ENCODE measurements at regions not wholly inside any gene's neighbourhood (a gene's known extent, or its start where the extent isn't known, plus 50 kb on each side); places are given as distances from the start of the nearest gene placed in this dataset.
"Not testable (repeated sequence)": the region's sequence is repeated elsewhere in the genome, so short reads cannot be mapped to it uniquely, and the experiment has no call there.

DNA sequence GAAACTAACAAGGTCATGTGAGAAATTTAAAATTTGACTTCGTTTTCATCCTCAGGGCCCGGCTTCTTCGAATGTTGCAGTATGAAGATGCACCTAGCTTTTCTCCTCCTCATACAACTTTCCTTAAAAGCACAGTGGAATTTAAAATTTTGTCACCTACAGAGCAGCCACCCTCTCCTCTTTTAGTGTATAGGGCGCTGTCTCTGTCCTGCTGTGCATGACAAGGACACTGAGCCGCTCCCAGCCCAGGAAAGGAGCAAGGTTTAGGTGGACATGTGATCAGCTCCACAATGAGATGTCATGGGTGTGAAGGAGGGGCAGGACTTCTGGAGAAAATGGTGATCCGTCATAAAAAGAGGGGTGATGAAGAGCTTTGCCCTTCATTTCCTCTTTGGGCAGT is 1185.4 kb downstream of the RPIA start:
- not testable (repeated sequence) for DNase-seq

DNA sequence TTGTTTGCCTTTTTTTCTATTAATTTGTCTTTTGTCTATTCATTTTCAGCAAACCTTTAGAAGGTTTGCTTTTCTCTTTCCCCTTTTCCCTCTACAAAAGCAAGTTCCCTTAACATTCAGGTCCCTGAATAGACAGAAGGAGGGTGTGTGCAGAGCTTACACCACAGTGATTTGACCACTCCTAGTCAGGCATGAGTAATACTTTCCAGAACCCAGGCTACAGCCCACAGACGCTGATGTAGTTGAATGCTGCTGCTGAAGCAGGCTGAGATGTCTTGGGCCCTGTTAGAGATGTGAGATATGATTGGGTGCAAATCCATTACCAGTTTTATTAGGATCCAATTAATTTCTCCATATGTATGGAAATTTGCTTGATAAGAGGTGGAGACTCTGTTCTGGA is 1191.4 kb downstream of the RPIA start:
- not testable (repeated sequence) for DNase-seq

DNA sequence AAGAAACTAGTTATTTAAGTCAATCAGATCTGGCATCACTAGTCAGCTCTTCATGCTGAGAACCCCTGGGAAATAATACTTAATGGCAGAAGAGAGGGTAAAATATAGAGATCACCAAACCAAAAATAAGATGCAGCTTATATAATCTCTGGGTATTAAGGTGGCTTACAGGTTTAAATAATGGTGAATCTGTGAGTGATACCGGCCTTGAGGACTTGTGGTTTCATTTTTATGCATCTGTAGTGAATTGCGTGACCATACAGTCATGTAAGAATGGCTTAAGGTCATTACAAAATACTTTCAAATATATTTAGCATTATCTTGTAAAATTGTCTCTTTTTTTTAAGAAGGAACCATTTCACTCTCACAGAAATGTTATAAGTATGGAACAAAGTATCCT is 1192.2 kb downstream of the RPIA start:
- DNase-seq = not testable (repeated sequence)

DNA sequence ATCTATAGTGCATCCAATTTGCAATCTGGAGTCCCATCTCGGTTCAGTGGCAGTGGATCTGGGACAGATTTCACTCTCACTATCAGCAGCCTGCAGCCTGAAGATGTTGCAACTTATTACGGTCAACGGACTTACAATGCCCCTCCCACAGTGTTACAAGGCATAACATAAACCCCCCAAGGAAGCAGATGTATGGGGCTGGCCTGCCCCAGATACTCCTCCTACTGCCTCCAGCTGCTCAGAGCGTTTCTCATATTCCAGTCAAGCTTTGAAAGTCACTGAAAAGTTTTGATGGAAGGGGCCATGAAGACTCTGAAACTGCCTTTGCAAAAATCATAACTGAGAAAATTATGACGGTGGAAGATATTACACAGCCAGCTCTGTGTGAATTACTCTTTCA is 1193.6 kb downstream of the RPIA start:
- not testable (repeated sequence) for DNase-seq

DNA sequence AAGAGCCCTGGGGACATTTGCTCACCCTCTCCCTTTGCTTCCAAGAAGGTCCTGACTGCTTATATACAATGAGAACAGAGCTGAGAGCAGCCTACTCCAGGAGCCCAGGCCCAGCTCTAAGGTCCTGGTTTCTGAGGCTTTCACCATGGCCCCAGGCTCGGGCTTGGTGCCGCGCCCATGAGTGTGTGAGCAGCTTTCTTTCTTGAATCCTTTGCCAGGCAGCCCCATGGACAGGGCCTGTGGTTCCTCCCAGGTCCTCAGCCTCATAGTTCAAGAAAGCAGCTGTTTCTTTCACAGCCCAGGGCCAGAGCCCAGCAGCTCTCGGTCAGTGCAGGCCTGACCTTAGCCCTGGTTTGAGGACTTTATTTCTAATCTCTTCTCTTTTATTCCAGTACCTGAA is 1197.2 kb downstream of the RPIA start:
- DNase-seq = not testable (repeated sequence)

DNA sequence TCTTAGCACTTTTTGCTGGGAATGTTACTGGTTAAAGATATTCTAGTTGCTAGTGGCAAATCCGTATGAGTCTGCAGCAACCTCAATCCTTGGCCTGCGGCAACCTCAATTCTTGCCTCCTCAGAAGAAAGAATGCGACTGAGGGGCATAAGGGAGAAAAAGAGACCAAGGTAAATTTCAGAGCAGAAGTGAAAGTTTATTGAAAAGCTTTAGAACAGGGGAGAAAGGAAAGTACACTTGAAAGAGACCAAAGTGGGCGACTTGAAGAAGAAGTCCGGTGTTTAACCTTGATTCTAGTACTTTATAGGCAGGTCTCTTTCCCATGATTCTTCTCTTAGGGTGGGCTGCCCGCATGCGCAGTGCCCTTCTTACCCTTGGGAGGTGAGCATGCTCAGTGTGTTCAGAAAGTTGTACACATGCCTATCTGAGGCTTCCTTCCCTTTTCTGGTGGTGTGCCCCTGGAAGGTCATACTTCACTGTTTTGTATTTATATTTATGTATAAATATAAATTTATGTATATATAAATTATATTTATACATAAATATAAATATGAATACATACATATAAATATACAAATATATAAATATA is 1198.8 kb downstream of the RPIA start:
- DNase-seq = not testable (repeated sequence)

DNA sequence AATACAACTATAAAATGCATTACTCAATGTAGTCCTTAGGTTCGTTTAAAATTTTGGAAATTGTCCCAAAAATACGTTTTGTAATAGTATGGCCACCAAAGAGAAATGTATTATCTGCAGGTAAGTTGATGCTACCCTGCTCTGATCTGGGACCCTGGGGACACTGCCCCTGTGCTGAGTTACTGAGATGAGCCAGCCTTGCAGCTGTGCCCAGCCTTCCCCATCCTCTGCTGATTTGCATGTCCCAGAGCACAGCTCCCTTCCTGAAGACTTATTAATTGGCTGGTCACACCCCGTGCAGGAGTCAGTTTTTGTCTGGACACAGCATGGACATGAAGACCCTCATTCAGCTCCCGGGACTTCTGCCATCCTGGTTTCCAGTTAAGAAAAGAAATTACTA is 1203.5 kb downstream of the RPIA start:
- not testable (repeated sequence) for DNase-seq

DNA sequence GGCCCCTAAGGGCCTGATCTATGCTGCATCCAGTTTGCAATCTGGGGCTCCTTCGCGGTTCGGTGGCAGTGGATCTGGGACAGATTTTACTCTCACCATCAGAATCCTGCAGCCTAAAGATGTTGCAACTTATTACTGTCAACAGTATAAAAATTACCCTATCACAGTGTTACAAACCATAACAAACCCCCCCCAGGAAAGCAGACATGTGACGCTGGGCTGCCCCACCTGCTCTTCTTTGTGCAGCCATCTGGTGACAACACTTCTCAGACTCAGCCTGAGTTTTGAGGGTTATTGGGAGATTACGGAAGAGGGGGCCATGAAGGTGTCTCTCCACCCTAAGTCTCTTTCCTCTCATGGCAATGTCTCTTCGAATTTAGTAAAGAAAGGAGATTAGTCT is 1204.2 kb downstream of the RPIA start:
- not testable (repeated sequence) for DNase-seq

DNA sequence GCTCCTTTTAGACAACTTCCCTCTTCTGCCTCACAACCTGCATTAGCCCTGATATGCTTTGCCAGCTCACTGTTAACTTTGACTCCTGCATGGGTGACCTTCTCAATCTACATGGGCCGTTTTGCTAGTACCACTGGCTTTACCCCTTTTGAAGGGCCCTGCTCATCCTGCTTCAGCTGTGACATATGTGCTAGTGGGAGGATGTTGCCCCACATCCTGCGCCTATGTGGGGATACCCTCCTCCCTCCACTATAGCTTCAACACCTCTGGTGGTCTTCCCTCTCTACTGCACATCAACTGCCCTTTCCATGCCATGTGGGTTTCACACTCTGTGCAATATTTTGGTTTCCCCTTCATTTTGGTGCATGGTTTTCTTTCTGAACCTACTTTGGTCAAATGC is 1235.5 kb downstream of the RPIA start:
- not testable (repeated sequence) for DNase-seq

DNA sequence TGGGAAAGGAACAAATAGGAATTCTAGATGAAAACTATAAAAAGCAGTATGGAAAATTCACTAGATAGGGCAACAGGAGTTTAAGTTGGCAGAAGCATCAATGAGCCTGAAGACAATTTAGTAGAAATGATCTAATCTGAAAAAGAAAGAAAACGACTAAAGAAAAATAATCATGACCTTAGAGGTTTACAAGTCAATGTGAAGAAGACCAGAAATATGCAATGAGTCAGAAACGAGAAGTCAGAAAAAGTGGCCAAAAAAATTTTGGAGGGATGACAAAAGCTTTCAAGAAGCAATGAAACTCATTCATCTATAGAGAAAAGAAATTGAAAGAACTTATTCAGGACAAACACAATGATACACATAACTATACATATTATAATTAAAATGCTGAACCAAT is 1244.0 kb downstream of the RPIA start:
- not testable (repeated sequence) for DNase-seq

DNA sequence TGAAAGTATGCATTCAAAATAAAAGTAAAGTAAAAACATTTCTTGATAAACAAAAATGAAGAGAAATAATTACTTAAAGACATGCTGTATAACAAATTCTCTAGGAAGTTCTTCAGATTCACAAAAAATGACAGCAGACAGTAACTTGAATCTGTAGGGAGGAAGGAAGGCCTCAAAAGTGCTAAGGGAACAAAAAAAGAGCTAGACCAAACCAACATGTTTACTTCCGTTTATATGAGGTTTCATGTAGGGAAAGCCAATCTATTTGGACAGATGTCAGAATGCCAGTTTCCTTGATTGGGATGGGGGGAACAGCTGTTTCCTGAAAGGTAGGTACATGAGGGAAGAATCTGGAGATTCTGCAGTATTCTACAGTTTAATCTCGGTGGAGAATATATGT is 1244.5 kb downstream of the RPIA start:
- DNase-seq = not testable (repeated sequence)

DNA sequence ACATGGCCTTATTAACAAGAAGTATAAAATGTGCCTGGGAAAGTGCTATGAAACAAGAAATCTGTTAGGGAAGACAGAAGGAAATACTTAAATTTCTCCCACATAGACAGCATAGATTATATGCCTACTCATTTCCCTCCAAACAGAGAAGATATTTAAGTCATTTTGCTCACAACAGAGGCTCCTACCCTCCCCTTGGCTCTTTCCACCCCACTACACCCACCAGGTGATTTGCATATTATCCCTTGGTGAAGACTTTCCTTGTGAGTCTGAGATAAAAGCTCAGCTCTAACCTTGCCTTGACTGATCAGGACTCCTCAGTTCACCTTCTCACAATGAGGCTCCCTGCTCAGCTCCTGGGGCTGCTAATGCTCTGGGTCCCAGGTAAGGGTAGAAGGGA is 1245.1 kb downstream of the RPIA start:
- not testable (repeated sequence) for DNase-seq

DNA sequence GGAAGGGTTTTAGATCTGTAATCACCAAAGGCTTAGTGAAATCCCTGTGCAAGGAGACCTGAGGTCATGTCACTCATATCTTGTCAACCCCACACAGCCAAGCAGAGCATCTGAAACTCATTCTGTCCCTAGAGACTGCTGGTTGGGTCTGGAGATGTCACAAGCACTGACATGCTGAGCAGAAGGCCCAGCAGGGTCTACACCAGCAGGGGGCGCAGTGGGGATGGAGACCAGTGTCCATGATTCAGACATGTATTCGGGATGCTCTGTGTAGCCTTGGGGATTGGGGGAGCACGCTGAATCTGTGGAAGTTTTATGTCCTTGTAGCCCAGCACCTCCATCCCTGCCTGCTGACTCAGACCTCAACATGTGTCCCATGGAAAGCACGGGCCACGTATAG is 1247.3 kb downstream of the RPIA start:
- not testable (repeated sequence) for DNase-seq

DNA sequence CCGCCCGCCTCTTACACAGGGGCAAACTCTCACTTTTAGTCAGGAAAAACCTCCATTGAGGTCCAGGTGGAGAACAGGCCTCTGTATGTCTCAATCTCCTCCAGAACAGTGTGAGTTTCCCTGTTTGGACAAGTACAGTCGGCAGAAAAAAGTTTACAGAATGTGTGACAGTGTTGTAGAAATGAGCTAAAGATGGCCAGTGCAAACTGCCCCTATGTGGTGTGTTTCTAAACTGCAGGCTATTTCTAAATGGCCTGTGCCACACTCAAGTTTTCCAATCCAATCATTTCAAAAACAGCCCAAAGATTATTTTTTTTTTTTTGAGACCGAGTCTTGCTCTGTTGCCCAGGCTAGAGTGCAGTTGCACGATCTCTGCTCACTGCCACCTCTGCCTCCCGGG is 1252.8 kb downstream of the RPIA start:
- DNase-seq = not testable (repeated sequence)

DNA sequence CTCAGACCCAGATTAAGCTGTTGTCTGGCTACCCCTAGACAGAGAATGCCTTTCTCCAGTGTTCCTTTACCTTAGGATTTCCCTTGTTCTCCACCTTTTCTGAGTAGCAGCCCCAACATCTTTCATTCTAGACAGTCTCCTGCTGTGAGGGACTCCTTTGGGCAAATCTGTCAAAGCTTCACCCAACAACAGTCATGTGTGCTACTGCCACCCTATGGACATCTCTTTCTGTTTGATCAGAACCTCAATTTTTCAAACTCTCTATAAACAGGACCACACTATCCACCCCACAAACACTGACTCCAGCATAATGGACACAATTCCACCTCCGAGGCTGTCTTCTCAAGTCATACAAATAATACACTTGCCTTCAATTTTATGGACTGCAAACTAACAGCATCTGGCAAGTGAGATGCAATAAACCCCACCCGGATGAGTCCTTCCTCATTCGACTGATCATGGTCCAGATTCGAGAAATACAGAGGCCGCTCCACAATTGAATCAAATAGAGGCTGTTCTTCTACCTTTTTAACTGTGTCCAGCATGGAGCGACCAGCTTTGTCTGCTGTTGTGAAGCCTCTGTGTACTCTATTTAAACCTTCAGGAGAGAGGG is 1253.6 kb downstream of the RPIA start:
- not testable (repeated sequence) for DNase-seq

DNA sequence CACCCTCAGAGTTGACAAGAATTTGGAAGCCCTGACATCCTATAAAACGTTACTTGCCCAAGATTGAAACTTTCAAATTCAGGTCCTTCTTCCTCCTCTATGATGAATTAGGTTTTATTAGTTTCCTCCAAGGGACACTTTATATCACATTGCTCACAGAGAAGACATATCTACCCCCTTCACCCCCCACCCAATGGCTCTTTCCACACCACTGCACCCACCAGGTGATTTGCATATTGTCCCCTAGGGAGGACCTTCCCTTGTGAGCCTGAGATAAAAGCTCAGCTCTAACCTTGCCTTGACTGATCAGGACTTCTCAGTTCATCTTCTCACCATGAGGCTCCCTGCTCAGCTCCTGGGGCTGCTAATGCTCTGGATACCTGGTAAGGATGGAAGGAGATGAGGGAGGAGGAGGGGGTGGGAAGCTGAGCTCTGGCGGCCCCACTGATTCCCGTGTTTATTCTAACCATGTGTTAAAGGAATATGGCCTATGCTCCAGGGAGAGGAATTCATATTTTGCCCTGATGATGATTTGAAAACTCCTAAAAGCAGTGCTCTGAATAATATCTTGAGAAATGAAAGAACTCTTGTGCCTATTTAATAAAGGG is 1255.8 kb downstream of the RPIA start:
- not testable (repeated sequence) for DNase-seq

DNA sequence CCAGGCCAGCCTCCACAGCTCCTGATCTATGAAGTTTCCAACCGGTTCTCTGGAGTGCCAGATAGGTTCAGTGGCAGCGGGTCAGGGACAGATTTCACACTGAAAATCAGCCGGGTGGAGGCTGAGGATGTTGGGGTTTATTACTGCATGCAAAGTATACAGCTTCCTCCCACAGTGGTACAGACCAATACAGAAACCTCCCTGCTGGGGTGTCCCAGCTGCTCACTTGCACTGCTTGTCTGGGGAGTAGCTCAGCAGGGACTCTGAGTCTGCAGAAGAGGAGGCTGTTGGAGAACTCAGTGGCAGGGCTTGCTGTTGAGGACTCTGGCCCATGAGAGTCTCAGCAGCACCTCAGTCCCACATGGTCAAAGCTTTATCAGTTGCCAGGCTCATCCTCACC is 1256.6 kb downstream of the RPIA start:
- DNase-seq = not testable (repeated sequence)

DNA sequence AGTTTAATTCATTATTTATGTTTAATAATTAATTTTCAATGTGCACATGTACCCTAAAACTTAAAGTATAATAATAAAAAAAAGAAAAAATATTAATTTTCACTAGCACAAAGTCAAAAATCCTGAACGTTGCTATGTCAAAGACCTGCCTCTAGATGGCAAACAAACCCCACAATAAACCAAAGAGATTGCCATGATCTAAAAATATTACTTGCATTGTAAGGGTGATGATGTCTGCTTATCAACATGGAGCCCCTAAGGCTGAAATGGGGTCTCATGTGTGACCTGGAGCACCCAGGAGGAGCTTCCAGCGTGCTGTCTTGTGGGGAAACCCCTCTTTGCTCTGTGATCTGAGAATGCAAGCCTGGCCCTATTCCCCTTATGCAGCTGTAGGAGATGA is 1259.3 kb downstream of the RPIA start:
- DNase-seq = not testable (repeated sequence)

DNA sequence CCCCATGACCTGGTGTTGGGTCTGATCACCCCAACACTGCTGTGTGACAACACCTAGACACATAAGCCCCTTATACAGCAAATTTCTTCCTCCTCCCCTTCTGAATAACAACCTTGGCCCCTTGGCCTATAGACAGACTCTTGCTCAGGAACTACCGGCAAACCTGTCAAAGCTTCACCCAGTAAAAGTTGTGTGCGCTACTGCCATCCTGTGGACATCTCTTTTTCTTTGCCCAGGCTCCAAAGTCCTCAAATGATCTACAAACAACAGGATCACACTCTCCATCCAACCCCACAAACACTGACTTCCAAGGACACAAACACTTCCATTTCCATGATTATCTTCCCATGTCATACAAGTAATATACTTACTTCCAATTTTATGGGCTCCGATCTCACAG is 1265.8 kb downstream of the RPIA start:
- DNase-seq = not testable (repeated sequence)

DNA sequence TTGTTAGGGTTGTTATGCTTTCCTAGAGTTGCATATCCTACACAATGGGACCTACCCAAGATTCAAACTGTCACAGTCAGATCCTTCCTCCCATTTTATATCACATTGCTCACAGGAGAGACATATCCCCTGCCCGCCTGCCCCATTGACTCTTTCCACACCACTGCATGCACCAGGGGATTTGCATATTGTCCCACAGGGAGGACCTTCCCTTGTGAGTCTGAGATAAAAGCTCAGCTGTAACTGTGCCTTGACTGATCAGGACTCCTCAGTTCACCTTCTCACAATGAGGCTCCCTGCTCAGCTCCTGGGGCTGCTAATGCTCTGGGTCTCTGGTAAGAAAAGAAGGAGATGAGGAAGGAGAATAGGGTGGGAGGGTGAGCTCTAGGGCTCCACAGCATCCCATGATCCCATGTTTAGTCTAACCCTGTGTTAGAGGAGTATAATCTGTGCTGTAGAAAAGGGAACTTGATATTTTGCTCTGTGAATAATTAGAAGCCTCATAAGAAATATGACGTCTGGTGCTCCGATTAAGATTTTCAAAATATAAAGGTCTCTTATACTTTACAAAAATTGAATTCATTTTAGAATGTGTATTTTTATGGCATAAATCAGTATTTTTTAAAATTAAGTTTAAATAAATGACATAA is 1268.4 kb downstream of the RPIA start:
- not testable (repeated sequence) for DNase-seq

DNA sequence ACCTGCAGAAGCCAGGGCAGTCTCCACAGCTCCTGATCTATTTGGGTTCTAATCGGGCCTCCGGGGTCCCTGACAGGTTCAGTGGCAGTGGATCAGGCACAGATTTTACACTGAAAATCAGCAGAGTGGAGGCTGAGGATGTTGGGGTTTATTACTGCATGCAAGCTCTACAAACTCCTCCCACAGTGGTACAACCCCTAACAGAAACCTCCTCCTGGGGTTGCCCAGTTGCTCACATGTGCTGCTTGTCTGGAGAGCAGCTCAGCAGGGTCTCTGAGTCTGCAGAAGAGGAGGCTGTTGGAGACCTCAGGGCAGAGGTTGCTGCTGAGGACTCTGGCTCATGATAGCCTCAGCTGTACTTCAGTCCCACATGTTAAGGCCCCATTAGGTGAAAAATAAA is 1269.1 kb downstream of the RPIA start:
- DNase-seq = not testable (repeated sequence)

DNA sequence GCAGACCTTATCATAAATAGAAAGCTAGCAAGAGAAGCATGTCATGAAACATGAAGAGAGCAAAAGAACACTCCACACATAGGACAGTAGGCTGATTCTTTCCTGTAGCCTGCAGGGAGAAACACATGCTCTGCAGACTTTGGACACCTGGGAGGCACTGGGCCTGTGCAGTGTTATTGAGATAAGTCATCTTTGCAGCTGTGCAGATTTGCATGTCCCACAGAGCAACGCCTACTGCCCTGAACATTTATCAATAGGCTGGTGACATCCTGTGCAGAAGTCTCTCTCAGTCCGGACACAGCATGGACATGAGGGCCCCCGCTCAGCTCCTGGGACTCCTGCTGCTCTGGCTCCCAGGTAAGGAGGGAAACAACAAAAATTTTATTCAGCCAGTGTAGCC is 1277.1 kb downstream of the RPIA start:
- DNase-seq = not testable (repeated sequence)

DNA sequence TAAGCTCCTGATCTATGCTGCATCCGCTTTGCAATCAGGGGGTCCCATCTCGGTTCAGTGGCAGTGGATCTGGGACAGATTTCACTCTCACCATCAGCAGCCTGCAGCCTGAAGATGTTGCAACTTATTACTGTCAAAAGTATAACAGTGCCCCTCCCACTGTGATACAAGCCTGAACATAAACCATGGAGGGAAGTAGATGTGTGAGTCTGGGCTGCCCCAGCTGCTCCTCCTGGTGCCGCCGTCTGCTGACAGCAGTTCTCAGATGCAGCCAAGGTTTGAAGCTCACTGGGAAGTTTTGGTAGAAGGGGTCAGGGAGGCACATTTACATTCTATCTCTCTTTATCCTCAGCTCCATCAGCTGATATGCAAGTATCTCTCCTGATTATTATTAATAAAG is 1277.7 kb downstream of the RPIA start:
- not testable (repeated sequence) for DNase-seq

DNA sequence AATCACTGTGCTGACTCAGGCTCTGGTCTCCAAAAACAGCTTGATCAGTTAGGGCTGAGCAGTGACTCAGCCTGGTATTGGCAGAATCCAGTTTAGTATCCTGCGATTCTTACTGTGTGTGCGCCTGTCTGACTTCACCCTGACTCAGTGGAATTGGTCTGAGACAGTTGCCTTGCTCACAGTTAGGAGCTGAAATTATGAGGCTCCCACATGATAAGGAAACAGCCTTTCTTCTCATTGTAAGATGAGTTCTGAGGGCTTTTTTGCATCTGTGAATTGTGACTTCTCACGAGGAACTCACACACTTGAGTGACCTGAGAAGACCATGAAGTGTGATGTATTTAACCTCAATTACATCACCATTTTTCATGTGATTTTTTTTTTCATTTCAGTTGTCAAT is 1282.4 kb downstream of the RPIA start:
- DNase-seq = not testable (repeated sequence)
